ENCODE measurements at regions not wholly inside any gene's neighbourhood (a gene's known extent, or its start where the extent isn't known, plus 50 kb on each side); places are given as distances from the start of the nearest gene placed in this dataset.

- no peak for TF ChIP-seq CTCF (IDR thresholded peaks at IDR 0.05; ENCODE audit: low read length)
- TF ChIP-seq EZH2 (optimal IDR thresholded peaks at IDR 0.05; ENCODE audit: low read depth, low read length): no peak
These were observed 555.3 kb downstream of the IGSF11 start for GRCh38 chr3:118479376-118479775.

Measured in MM.1S (cell line).